ENCODE measurements at regions not wholly inside any gene's neighbourhood (a gene's known extent, or its start where the extent isn't known, plus 50 kb on each side); places are given as distances from the start of the nearest gene placed in this dataset.

DNA sequence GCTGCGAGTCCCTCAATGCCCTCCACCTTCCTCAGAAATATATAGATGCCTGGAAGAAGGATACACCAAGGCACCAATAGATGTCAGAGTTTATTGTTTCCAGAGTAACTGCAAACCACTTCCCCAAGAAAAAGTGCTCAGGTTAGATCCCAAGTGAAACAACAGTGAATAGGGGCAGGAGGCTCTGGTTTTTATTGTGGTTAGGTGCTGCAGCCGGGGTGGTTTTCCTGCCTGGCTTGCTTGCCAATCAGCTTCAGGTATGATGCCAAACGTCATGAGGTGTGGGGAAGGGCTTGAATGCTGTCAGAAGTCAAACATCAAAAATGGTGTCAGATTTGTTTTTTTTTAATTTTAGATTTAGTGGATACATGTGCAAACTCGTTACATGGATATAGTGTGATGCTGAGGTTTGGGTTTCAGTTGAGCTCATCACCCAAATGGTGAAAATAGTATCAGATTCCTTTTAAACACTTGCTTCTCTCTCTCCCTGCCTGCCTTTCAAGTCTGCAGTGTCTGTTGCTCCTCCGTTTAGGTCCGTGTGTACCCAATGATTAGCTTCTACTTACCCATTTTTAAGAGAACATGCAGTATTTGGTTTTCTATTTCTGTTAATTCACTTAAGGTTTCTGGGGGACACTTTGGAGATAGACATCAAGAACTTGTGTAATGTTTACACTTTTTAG, 1317.0 kb downstream of the MRPL39 start:
- DNase-seq, result peak; percentile 42

- no peak for DNase-seq
Observed at GRCh38 chr21:24289539-24289938, 1317.7 kb downstream of the MRPL39 start.

DNA sequence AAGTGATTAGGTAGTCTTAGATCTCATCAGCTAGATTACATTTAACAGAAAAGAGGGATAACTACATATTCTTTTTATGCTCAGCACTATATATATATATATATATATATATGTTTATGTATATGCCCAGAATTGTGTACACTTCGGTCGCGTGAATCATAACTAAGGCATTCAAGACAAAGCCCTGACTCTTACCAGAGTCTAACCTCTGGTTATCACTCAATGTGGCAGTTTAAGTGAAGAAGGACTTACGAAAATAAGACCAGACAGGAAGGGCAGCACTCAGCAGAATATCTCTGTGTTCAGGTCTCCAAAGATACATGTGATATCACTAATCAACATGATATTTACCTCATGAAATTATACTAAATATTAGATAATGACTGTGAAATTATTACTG, 1326.7 kb downstream of the MRPL39 start:
- DNase-seq, result no peak

DNA sequence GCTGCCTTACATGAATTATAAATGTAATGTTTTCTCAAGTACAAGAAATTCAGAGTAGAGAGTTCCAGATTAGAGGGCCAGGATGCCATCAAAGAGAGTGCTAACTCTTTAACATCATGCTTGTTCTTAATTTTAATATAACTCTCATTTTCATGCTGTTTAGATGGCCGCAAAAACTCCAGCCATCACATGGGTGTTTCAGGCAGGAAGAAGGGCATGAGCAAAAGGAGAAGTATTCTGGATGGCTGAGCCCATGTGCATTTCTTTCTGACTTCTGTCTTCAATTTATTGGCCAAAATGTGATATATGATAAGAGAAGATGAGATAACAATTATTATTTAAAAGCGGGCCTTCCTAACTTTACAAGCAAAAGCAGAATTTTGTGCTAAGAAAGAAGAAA, 1328.6 kb downstream of the MRPL39 start:
- no peak for DNase-seq

- no peak for DNase-seq
Observed at GRCh38 chr21:24276204-24276603, 1331.1 kb downstream of the MRPL39 start.

- DNase-seq, result no peak
Observed at GRCh38 chr21:24275616-24276015, 1331.7 kb downstream of the MRPL39 start.

DNA sequence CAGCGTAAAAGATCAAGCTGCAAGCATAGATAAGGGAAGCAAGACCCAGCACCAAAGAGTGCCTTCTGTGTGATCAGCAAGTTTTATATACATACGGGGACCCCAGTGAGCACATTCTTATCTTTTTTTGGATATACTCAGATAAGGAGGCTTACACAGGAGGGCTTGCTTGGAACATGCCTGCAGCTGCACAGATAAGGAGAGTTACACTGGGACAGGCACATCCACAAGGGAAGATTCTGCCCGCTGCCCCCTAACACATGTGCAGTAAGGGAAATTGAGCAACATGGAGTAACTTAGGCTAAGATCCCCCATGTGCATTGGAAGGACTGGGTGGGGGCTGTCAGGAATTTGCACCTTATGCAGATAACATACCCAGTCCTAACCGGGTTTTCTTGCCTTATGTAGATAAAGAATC, 1334.8 kb downstream of the MRPL39 start:
- no peak for DNase-seq

GRCh38 chr21:24265987-24266386, 1341.3 kb downstream of the MRPL39 start:
- DNase-seq, result no peak

DNA sequence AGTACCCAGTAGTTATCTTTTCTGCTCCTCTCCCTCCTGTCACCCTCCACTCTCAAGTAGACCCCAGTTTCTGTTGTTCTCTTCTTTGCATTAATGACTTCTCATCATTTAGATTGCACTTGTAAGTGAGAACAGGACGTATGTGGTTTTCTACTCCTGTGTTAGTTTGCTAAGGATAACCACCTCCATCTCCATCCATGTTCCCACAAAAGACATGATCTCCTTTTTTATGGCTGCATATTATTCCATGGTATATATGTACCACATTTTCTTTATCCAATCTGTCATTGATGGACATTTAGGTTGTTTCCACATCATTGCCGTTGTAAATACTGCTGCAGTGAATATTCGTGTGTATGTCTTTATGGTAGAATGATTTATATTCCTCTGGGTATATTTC, 1346.5 kb downstream of the MRPL39 start:
- no peak for DNase-seq

- DNase-seq, result no peak
Observed at GRCh38 chr21:24259241-24259640, 1348.0 kb downstream of the MRPL39 start.

GRCh38 chr21:24255591-24255990, 1351.7 kb downstream of the MRPL39 start:
- DNase-seq, result no peak

GRCh38 chr21:24225431-24225830, 1381.8 kb downstream of the MRPL39 start:
- DNase-seq, result no peak

GRCh38 chr21:24224422-24224821, 1382.9 kb downstream of the MRPL39 start:
- no peak for DNase-seq

- no peak for DNase-seq
Observed at GRCh38 chr21:24223624-24224023, 1383.7 kb downstream of the MRPL39 start.

- no peak for DNase-seq
Observed at GRCh38 chr21:24222676-24223075, 1384.6 kb downstream of the MRPL39 start.

- no peak for DNase-seq
Observed at GRCh38 chr21:24220446-24220845, 1386.8 kb downstream of the MRPL39 start.

DNA sequence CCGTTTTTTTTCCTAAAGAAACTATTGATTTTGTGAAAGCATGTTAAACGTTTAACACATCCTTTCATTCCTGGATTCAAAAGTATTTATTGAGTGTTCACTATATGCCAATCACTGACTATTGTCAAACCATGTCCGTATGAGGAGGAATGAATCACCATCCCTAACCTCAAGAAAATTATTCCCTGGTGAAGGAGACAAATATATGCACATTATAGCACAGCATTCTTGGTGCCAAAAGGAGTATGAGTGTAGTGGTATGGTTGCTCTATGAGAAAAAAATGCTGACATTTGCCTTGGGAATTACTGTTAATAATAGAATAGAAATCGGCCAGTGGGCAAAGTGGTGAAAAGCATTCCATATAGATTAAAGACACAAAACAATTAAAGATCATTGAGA, 1390.1 kb downstream of the MRPL39 start:
- DNase-seq, result no peak

- no peak for DNase-seq
Observed at GRCh38 chr21:24210130-24210529, 1397.2 kb downstream of the MRPL39 start.

DNA sequence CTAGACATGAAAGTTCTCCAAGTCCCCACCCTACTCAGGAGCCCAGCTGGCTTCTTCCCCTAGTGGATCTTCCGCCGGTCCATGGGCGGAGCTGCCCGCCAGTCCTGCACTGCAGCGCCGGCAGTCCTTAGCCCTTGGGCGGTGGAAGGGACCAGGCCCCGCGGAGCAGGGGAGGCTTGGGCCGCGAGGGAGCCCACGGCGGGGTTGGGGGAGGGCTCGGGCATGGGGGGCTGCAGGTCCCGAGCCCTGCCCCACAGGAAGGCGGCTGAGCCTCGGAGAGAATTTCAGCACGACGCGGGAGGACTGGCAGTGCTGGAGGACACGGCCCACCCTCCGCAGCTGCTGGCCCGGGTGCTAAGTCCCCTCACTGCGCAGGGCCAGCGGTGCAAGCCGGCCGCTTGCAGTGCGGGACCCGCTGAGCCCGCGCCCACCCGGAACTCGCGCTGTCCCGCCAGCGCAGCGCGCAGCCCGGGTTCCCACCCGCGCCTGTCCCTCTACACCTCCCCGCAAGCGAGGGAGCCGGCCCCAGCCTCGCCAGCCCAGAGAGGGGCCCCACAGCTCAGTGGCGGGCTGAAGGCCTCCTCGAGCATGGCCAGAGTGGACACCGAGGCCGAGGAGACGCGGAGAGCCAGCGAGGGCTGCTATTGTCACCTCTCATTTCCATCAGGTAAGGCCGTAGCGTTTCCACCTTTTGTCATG, 1398.6 kb downstream of the MRPL39 start:
- DNase-seq, result no peak

DNA sequence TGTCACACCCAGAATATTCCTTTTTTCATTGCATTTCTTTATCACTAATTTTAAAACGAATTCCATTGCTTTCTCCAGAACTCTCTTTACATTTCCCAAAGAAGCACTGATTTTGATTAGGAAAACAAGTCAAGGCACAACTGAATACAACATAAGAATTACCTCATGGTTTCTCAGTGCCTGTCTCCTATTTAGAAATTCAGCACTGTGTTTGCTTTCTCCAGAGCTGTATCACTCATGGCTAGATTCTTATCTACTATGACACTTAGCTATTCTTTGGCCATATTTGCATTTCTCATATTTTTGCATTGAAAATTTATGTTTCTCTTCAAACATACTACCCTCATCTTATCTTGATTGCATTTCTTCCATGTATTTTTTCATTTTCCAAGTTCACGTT, 1402.0 kb downstream of the MRPL39 start:
- DNase-seq, result no peak

DNA sequence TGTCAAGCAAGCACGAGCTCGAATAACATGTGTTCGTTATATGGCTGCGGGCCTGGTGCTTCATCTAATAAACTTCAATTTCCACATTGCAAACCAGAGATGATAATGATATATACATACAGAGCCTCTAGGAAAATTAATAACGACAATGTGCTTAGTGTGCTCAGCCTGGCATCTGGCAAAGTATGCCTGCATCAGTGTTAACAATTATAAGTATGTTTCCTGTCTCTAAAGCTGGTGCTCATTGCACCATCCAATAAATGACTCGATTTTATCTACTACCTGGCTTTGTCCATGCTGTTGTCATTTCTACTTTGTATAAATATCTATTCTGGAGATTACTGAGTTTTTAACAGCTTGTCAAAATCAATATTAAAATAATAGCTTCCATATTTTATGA, 1402.6 kb downstream of the MRPL39 start:
- DNase-seq, result no peak

DNA sequence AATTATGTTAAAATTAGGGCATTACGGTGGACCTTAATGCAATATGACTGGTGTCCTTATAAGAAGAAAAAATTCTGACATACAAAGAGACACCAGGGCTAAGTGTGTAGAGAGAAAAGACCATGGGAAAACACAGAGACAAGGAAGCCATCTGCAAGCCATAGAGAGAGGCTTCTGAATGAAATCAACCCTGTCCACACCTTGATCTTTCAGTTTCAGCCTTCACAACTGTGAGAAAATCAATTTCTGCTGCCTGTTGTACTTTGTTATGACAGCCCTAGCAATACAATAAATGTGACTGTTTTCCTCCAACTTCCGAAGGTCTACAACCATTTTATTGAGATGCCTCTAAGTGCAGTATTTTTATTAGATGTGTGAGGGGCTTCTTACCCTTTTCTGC, 1407.2 kb downstream of the MRPL39 start:
- no peak for DNase-seq

DNA sequence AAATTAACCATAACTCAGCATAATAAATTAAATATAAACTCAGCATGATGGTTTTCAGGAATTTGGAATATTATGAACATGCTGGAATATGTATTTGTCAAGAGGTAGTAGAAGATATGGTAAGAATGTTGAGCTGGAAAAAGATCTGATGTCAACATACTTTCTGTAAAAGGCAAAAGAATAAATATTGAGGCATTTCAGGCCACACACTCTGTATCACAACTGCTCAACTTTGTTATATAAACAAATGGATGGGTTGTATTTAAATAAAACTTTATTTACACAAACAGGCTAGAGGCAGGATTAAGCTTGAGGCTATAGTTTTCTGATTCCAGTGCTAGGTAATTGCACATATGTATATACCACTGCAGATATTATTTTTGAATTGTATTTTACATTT, 1409.4 kb downstream of the MRPL39 start:
- DNase-seq, result no peak

- no peak for DNase-seq
Observed at GRCh38 chr21:24197132-24197643, 1410.1 kb downstream of the MRPL39 start.

GRCh38 chr21:24188506-24188905, 1418.8 kb downstream of the MRPL39 start:
- DNase-seq, result no peak

Data from CD4-positive, alpha-beta T cell treated with Interleukin-12 subunit alpha and Interleukin-12 subunit beta, for 1 hour (primary cell).